ENCODE measurements at regions not wholly inside any gene's neighbourhood (a gene's known extent, or its start where the extent isn't known, plus 50 kb on each side); places are given as distances from the start of the nearest gene placed in this dataset.

DNA sequence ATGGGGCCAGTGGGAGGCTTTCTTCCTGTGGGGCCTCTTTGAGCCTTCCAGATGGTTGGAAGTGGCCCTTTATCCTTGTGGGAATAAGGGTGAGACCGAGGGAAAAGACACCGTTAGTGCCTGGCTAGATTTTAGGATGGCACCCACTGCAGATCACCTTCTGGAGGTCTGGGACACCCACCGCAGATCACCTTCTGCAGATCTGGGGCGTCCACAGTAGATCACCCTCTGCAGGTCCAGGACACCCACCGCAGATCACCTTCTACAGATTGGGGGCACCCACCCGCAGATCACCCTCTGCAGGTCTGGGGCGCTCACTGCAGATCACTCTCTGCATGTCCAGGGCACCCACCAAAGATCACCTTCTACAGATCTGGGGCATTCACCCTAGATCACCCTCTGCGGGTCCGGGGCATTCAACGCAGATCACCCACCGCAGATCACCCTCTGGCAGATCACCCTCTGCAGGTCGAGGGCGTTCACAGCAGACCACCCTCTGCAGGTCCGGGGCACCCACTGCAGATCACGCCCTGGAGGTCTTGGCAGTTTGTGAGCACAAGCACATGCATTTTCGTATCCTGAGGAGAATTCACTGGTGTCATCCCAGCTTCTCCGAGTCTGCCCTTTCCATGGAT lies 153.4 kb upstream of the TSHZ3 start:
- H3K27me3 Mint-ChIP-seq, result no peaks in the 10 kb centered on the region
- no peak overlapping the region for H3K27ac Mint-ChIP-seq

DNA sequence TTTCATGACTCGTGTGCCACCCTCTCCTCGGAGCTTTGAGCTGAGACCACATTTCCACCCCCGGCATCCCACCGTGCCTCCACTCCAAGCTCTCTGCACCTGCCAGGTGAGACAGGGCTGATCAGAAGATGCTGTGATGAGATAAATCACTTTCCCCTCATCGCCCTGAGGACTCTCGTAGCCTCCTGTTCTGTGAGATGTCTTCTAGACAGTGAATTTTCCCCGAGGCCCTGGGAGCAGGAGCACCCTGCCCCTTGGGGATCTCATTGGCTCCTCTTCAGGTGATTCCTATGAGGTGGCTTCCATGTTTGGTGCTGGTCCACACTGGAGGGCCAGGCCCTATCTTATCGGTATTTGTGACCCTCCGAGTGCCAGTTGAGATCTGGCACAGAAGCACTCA lies 154.0 kb upstream of the TSHZ3 start:
- H3K27me3 Mint-ChIP-seq, result no peaks in the 10 kb centered on the region
- no peaks in the 10 kb centered on the region for H3K36me3 Mint-ChIP-seq
- CTCF ChIA-PET, result no interaction called here
- no peaks in the 10 kb centered on the region for H3K9me3 Mint-ChIP-seq
- no peak overlapping the region for H3K4me3 Mint-ChIP-seq
- DNase-seq, result no peak
- H3K27ac Mint-ChIP-seq, result no peak overlapping the region
- no peaks in the 10 kb centered on the region for H3K4me1 Mint-ChIP-seq

More for the DNA sequence above, 153.4 kb upstream of the TSHZ3 start:
- H3K36me3 Mint-ChIP-seq, result no peaks in the 10 kb centered on the region
- no peak overlapping the region for H3K4me3 Mint-ChIP-seq
- H3K4me1 Mint-ChIP-seq, result no peaks in the 10 kb centered on the region
- no peaks in the 10 kb centered on the region for H3K9me3 Mint-ChIP-seq
- CTCF ChIA-PET, result no interaction called here
- DNase-seq, result no peak

DNA sequence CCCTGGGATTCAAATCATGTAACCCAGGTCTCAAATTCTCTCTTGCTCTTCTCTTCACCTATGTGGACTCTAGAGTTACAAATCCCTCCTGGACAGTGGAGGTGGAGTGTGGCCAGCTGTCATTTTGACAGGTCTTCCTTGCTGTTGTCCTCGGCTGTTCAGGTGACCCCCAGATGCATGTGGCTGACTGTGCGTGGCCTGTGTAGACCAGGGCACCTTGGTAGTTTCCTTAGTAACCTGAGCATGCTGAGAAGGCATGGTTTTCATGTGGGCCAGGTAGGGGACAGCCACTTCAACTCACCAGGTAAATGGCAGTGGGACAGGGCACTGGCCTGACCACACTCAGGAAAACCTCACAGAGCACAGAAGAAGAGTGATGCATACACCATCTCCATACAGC lies 155.0 kb upstream of the TSHZ3 start:
- no peak for DNase-seq
- H3K27me3 Mint-ChIP-seq, result no peaks in the 10 kb centered on the region
- H3K27ac Mint-ChIP-seq, result no peak overlapping the region
- no peak overlapping the region for H3K4me3 Mint-ChIP-seq
- H3K9me3 Mint-ChIP-seq, result no peaks in the 10 kb centered on the region
- no peaks in the 10 kb centered on the region for H3K36me3 Mint-ChIP-seq
- CTCF ChIA-PET, result no interaction called here
- H3K4me1 Mint-ChIP-seq, result no peaks in the 10 kb centered on the region

DNA sequence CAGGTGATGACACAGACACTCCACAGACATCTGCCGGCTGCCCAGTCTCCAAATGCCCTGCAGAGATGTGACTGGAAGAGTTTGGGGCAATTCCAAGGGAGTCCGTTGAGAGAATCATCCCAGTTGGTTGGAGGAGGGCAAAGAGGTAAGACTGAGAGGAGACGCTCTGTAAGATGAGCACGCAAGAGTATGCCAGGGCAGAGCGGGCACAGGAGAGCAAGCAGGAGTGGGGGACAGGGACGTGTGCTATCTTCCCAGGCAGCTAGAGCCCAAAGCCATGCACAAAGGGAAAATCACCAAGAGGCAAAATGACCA lies 156.3 kb upstream of the TSHZ3 start:
- H3K27me3 Mint-ChIP-seq, result no peaks in the 10 kb centered on the region
- CTCF ChIA-PET, result no interaction called here
- no peak for DNase-seq
- H3K9me3 Mint-ChIP-seq, result no peaks in the 10 kb centered on the region
- no peaks in the 10 kb centered on the region for H3K4me1 Mint-ChIP-seq
- no peak overlapping the region for H3K27ac Mint-ChIP-seq
- H3K36me3 Mint-ChIP-seq, result no peaks in the 10 kb centered on the region
- no peak overlapping the region for H3K4me3 Mint-ChIP-seq

DNA sequence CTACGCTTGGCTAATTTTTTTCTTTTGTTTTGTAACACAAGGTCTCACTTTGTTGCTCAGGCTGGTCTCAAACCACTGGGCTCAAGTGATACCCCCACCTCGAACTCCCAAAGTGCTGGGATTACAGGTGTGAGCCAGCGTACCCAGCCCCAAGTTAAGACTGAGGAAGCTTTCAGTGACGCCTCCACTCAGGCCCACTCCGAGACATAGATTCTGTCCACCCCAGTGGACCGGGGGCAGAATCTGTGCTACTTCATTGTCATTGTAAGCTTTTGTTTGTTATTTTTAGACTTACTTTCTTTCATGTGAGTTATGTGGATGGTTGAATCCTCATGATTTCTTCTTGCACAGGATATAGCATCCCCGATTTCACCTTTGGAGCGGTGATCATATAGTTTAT lies 156.9 kb upstream of the TSHZ3 start:
- Mint-ChIP-seq H3K4me1 (no peaks in the 10 kb centered on the region), H3K9me3 (no peaks in the 10 kb centered on the region), H3K27ac (no peak overlapping the region), H3K4me3 (no peak overlapping the region), H3K27me3 (no peaks in the 10 kb centered on the region), H3K36me3 (no peaks in the 10 kb centered on the region)
- CTCF ChIA-PET, result no interaction called here
- DNase-seq, result no peak

DNA sequence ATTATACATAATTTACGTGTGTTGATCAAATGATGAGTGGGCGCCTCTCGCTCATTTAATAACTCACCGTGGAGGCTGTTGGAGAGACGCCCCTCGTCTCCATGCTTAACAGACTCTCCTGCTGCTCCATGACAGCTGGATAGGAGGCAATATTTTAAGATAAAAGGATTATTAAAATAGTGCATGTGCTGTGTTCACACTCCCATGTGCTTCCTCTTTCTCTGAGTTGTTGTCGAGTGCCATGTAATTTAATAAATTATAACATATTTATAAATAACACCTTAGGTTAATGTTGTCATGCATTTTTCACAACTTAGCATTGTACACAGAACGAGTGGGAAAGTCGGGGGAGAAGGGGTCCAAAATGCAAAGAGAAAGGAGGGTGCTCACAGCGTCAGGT lies 161.4 kb upstream of the TSHZ3 start:
- Mint-ChIP-seq H3K27ac (no peak overlapping the region), H3K9me3 (peaks cover 1% of the 10 kb centered on the region), H3K27me3 (no peaks in the 10 kb centered on the region), H3K36me3 (no peaks in the 10 kb centered on the region), H3K4me3 (no peak overlapping the region), H3K4me1 (no peaks in the 10 kb centered on the region)
- DNase-seq, result no peak
- CTCF ChIA-PET, result no interaction called here

DNA sequence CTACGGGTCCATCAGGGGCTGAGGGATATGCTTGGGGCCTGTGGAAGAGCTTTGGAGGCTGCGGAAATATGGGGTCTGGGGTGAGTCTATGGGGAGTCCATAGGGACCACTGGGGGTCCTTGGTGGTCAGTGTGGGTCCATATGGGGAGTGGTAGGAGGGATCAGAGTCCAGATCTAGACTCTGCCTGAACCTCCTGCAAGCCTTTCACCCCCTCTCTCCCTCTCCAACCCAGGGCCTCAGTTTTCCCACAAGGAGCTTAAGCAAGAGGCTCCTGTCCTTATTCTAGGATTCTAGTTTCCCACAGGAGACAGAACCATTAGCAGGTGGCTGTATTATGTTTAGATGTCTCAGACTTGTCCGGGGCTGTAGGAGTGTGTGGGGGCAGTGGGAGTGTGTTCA lies 161.9 kb upstream of the TSHZ3 start:
- no peaks in the 10 kb centered on the region for H3K4me1 Mint-ChIP-seq
- H3K27me3 Mint-ChIP-seq, result no peaks in the 10 kb centered on the region
- peaks cover 1% of the 10 kb centered on the region for H3K9me3 Mint-ChIP-seq
- CTCF ChIA-PET, result no interaction called here
- DNase-seq, result no peak
- no peaks in the 10 kb centered on the region for H3K36me3 Mint-ChIP-seq
- H3K27ac Mint-ChIP-seq, result no peak overlapping the region
- no peak overlapping the region for H3K4me3 Mint-ChIP-seq

DNA sequence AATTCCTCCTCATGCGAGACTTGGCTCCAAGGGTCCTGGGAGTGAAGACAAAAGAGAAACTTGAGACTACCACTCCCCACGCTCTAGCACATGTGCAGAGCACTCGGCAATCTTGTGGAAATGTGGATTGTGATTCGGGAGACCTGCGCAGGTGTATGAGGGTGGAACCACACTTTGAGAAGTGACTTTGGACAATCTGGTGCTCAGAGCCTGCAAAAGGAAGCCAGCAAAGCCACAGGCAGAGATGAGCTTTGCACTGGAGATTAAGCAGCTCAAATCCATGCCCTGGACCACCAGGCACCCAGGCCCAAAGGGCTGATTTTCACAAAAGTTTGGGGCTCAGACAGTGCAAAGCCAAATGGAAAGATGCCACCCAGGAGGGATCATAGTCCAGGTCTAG lies 162.5 kb upstream of the TSHZ3 start:
- Mint-ChIP-seq H3K4me3 (no peak overlapping the region), H3K4me1 (no peaks in the 10 kb centered on the region), H3K27me3 (no peaks in the 10 kb centered on the region), H3K36me3 (no peaks in the 10 kb centered on the region), H3K27ac (no peak overlapping the region), H3K9me3 (peaks cover 1% of the 10 kb centered on the region)
- no peak for DNase-seq
- CTCF ChIA-PET, result no interaction called here

DNA sequence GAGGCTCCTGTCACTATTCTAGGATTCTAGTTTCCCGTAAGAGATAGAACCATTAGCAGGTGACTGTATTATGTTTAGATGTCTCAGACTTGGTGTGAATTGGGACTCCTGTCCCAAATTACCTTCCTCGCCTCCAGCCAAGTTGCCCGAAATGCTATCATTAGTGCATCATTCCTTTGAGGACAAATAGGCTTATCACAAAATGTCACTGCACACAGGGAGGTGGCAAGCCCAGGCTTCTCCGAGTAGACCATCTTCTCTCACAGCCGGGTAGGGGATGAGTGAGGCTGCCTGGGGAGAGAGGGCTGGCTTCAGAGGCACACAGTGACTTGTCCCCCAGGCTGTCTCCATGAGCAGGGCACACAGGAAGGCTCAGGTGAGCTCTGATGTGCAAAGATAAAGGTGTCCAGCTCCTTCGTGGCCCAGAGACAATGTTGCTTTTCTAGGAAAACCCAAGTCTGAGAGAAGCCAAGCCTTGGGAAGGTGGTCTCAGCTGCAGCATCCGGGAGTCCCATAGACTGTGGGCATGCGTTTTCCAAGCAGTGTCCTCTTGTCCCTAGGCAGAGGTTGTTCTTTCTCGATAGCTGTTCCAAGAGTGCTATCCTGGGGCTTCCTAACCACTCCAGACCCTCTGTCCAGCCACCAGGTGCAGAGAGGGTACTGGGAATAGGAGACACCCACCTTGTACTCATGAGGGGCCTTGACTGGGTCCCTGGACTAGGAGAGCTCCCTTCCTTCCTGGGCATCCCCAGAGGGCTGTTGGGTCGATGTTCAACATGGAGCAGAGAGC lies 163.1 kb upstream of the TSHZ3 start:
- Mint-ChIP-seq H3K4me1 (no peaks in the 10 kb centered on the region), H3K4me3 (no peak overlapping the region), H3K36me3 (no peaks in the 10 kb centered on the region), H3K27ac (no peak overlapping the region), H3K27me3 (no peaks in the 10 kb centered on the region), H3K9me3 (peaks cover 1% of the 10 kb centered on the region)
- CTCF ChIA-PET, result no interaction called here
- no peak for DNase-seq

DNA sequence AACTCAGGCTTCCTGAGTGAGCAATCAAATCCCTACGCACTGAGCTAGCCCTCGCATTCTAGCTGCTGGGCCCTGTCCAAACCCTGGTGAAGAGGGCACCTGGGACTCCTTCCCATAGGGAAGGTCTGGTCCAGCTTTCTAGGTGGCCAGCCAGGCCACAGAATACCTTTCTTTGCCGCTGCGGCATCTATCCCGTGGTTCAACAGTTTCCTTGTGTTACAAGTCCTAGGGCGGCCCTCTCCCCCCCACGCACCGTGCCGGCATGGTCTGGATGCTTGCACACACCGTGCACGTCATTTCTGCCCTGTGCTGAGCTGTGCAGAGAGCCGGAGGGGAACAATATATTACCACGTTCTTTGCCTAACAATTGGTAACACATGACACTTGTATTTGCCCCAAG lies 164.6 kb upstream of the TSHZ3 start:
- no peak overlapping the region for H3K4me3 Mint-ChIP-seq
- H3K9me3 Mint-ChIP-seq, result peaks cover 1% of the 10 kb centered on the region
- no peaks in the 10 kb centered on the region for H3K27me3 Mint-ChIP-seq
- CTCF ChIA-PET, result no interaction called here
- H3K36me3 Mint-ChIP-seq, result no peaks in the 10 kb centered on the region
- no peak for DNase-seq
- no peak overlapping the region for H3K27ac Mint-ChIP-seq
- H3K4me1 Mint-ChIP-seq, result no peaks in the 10 kb centered on the region

DNA sequence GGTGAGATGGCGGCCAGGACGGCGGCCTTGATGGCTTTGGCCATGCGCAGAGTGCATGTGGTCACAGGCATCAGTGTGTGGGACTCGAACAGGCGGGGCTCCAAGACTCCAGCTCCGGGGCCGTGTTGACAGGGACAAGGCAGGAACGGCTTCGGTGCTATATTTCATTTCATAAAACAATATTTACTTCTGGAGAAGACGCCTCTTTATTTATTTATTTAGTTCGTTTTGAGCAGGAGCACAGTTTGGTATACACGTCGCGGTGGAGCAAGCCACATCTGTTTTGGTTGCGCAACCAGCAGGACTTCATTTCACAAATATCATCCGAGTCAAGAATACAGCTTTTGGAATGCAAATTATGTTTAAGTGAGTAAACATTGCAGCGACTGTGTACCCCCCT lies 166.7 kb upstream of the TSHZ3 start:
- H3K27ac Mint-ChIP-seq, result no peak overlapping the region
- no peak overlapping the region for H3K4me3 Mint-ChIP-seq
- no peak for DNase-seq
- no peaks in the 10 kb centered on the region for H3K27me3 Mint-ChIP-seq
- CTCF ChIA-PET, result no interaction called here
- peaks cover 8% of the 10 kb centered on the region for H3K9me3 Mint-ChIP-seq
- no peaks in the 10 kb centered on the region for H3K4me1 Mint-ChIP-seq
- H3K36me3 Mint-ChIP-seq, result no peaks in the 10 kb centered on the region

DNA sequence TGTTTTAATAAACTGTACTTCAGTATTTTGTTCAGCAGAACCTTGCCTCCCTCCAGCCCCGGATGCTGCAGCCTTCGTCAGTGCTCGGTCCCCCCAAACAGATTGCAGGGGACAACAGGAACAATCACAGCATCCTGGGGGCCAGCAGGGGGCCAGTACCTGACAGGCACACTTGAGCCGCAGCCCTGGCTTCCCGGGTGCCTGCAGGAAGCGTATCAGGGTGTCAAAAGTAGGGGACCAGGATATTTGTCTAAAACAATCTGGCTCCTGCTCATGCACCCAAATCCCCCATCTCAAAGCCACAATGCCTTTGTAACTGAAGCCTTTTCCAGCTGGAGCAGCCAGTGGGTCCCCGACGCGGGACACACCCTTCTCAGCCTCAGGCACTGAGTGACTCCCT lies 167.5 kb upstream of the TSHZ3 start:
- no peak overlapping the region for H3K4me3 Mint-ChIP-seq
- H3K36me3 Mint-ChIP-seq, result no peaks in the 10 kb centered on the region
- no peaks in the 10 kb centered on the region for H3K27me3 Mint-ChIP-seq
- no peak for DNase-seq
- CTCF ChIA-PET, result no interaction called here
- H3K9me3 Mint-ChIP-seq, result peaks cover 8% of the 10 kb centered on the region
- no peaks in the 10 kb centered on the region for H3K4me1 Mint-ChIP-seq
- no peak overlapping the region for H3K27ac Mint-ChIP-seq

DNA sequence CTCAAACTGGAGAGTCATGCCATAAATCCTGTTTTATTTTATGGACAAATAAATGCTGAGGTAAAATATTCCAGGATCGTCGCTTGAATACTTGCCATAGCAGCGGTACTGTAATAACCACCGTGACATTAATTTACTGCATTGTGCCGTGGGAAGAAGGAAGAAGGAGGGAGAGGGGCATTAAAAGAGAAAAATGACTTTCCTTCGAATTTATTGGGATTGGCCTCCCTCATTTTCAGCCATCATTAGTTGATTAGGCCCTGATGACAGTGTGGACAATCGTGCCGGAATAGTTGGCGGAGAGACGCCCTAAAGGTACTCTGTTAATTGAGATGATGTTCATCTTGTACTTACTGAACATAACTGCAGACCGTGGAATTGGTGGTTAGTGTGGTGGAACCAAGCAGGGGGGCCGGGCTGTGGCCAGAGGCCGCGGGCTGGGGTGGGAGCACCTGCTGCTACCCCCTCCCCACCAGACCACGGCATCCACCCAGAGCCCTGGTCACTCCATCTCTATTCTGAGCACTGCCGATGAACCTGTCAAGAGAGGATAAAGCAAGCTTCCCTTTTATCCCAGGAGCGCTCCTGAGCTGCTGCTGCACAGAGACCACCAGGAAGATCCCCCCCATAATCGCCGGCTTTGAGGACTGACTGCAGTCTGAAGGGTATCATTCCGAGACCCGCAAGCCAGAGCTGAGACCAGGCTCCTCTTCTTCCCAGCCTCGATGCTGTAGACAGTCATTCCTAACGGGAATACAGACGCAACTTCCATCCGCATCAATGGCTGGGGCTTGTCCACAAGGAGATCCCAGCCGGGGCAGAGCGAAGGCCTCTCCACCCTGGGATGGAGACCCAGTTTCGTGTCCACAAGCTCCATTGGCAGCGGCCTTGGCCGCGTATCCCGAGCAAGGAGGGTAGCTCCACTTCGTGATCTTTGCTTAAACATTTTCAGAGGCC lies 168.3 kb upstream of the TSHZ3 start:
- DNase-seq, result no peak
- no peaks in the 10 kb centered on the region for H3K4me1 Mint-ChIP-seq
- no peaks in the 10 kb centered on the region for H3K36me3 Mint-ChIP-seq
- no peaks in the 10 kb centered on the region for H3K27me3 Mint-ChIP-seq
- H3K27ac Mint-ChIP-seq, result no peak overlapping the region
- CTCF ChIA-PET, result no interaction called here
- H3K9me3 Mint-ChIP-seq, result peaks cover 8% of the 10 kb centered on the region
- no peak overlapping the region for H3K4me3 Mint-ChIP-seq

DNA sequence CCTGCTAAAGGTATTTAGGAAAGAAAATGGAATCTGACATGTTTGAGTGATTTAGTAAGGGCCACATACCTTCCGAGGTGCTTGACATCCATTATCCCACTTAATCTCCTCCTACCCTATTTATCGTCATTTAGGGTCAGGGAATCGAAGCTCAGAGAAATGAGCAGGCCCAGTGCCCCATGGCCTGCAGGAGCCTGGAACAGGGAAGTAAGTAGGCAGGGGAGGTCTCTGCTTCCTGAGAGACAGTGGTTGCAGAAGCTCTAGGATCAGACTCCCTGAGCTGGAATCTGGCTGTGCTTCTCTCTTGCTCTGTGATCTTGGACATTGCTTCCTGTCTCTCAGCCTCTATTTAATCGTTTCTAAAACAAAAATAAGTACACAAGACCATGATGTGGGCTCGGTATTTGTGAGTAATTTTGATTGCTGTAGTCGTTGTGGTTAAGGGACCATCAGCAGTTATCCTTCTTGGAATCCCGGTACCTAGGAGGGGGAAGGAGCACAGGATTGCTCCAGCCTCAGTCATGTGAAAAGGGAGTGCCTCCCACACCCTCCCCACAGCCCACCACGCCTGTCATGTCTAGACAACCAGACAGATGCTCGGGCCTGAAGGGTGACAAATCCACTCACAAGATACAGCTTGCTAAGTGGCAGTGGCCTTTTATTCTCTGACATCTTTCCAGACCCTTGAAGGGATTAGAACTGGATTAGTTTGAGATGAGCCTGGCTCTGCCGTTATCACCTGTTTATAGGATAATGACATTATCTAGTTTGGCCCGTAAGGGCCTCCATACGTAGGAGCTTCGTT lies 169.2 kb upstream of the TSHZ3 start:
- DNase-seq, result no peak
- no peak overlapping the region for H3K27ac Mint-ChIP-seq
- no peak overlapping the region for H3K4me3 Mint-ChIP-seq
- H3K9me3 Mint-ChIP-seq, result peaks cover 7% of the 10 kb centered on the region
- CTCF ChIA-PET, result interaction anchor here (1.4 kb wide), 1 partner anchor 10 kb away, joined by 3 read pairs; no protein-coding TSS in a partner anchor
- no peaks in the 10 kb centered on the region for H3K4me1 Mint-ChIP-seq
- H3K36me3 Mint-ChIP-seq, result no peaks in the 10 kb centered on the region
- H3K27me3 Mint-ChIP-seq, result no peaks in the 10 kb centered on the region
